Inflammatory macrophage treated with lipopolysaccharide for 4 hours (primary cell): ENCODE measurements at regions not wholly inside any gene's neighbourhood (a gene's known extent, or its start where the extent isn't known, plus 50 kb on each side); places are given as distances from the start of the nearest gene placed in this dataset.

Source experiments
- DNase-seq: peaks from one replicate; pipeline ENCODE4 v3.0.0-alpha.2; 2020

DNA sequence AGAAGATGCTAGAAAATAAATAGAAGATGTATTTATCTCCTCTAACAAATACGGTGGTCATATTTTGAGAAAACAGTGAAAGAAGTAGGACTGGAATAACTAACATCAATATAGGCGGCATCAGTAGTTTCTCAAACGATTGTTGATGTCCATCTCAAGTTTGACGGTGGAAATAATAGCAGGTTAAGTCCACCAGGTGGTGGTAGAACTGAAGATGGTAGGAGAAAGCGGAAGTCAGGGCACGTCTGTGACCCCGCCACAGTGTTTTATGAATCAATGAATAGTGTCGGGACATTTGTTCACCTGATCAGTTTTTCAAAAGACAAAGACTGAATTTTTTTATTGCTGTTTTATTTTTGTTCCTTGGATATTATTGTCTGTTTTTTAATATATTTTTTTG, 706.4 kb upstream of the SLC10A2 start:
- DNase-seq: no peak

- no peak for DNase-seq
These were observed 696.3 kb upstream of the SLC10A2 start for GRCh38 chr13:103762523-103762922.

DNA sequence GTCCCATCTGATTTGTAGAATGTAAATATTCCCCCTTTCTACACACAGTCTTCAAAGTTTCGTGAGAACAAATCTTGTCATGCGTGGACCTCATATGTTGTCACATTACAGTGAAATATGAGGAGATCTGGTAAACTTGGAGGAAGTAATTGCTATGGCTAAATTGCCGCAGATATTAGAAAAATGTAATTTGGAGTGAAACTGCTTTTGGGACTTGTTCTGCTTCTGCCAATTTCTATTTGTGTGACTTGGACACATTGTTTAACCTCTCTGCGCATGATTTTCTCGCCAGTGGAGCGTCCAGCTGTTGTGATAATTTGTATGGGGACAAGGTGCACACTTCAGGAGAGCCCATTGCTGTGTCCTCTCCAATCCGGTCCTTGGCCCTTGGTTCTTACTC, 693.1 kb upstream of the SLC10A2 start:
- no peak for DNase-seq

- no peak for DNase-seq
These were observed 692.0 kb upstream of the SLC10A2 start for GRCh38 chr13:103758222-103758621.

DNA sequence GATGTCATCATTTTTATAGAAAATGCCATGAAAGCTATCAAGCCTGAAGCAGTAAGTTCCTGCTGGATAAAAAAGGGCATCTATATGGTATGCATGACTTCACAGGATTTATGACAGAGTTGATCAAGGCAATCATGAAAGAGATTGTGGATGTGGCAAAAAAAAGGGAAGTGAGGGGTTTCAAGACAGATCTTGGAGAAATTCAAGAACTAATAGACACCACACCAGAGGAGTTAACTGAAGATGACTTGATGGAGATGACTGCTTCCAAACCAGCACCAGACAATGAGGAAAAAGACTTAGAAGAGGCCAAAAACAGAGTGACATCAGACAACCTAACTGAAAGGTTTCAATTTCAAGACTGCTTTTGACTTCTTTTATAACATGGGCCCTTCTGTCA, 691.1 kb upstream of the SLC10A2 start:
- no peak for DNase-seq

- no peak for DNase-seq
These were observed 688.6 kb upstream of the SLC10A2 start for GRCh38 chr13:103754783-103755182.

DNA sequence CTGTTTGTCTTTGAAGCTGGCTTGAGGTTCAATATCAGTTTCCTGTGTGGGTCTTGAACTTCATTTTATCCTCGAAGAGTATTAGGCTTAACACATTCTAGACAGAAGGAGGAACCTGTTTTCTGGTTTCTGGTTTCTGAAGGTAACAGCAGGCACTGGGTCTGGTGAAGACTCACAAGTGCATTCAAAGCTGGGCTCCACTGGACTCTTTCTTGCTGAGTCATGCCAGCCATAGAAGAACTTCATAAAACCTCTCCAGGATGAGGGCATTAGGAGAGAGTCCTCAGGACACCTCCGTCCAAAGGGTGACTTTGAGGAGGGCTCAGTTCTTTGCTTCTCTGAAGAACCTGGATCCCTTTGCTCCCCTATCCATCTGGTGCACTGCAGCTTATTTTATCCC, 668.6 kb upstream of the SLC10A2 start:
- DNase-seq: no peak

DNA sequence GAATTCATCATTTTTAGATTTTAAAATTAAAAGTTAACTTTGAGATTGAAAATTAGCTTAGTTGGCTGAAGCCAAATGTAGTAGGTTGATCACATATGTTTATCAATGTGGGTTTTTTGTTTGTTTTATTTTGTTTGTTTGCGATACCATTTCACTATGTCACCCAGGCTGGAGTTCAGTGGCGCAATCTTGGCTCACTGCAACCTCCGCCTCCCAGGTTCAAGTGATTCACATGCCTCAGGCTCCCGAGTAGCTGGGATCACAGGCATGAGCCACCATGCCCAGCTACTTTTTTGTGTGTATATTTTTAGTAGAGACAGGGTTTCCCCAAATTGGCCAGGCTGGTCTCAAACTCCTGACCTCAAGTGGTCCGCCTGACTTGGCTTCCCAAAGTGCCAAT, 665.7 kb upstream of the SLC10A2 start:
- no peak for DNase-seq

DNA sequence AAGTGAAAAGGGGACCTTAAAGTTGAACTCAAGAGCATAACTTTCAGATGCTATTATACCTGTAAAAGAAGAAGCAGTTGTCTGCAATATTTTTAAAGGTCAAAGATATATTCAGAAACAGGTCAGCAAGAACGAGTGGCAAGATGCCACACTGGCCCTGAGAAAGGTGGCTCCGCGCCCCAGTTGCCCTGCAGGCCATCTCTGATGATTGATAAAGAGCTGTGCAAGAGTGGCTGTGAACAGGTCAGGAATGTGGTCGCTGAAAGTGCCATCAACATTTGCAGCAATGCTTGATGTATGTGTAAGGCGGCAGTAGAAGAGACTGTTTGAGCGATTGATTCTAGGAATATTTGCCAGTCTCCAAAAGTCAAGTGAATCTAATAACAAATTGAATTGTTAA, 664.2 kb upstream of the SLC10A2 start:
- no peak for DNase-seq

DNA sequence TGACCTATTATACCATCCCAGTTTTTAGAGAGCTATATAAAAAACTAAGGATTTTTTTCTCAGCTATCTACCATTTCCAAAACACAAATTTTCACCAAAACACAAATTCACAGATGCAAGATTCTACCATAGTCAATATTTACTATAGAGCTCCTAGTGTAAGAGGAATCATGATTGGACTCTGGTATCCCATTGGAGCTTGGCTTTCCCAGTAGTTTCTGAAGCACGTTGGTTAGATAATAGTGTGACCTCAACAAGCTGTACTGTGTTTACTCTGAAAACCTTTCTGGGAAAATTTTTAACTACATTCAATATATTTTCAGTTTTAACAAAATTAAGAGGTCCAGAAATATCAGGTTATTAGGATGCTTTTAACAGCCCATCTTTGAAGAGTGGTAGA, 660.6 kb upstream of the SLC10A2 start:
- no peak for DNase-seq

DNA sequence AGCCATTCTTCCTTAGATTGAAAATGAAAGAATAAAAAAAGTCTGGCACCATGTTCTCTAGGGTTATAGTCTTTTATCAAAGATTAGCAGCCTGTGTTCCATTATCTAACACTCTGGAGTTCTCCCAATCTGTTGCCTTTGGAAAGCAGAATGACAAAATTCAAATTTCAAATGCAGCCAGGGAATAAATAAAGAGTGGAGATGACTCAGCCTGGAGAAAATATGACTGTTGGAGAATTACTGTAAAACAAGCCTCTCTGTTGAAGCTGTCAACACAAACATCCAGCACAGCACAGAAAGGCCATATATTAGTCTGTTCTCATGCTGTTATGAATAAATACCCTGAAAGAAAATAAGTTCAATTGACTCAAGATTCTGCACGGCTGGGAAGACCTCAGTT, 650.5 kb upstream of the SLC10A2 start:
- no peak for DNase-seq

DNA sequence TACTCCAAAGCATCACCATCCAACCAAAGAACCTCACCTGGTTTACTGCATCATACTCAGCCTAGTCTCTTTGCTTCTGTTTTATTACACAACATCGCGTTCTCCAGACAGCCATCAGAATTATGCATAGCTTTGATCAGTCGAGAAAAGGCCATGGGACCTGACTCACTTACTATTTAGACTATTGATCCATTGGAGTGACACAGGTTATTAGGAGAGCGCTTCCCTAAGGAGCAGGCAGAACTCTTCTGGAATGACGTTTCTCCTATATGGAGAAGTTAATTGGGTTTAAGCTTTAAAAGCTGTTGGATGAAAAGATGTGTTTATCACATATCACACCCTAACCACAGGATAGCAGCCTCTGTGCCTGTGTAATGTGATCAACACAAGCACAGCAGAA, 649.1 kb upstream of the SLC10A2 start:
- DNase-seq: no peak

DNA sequence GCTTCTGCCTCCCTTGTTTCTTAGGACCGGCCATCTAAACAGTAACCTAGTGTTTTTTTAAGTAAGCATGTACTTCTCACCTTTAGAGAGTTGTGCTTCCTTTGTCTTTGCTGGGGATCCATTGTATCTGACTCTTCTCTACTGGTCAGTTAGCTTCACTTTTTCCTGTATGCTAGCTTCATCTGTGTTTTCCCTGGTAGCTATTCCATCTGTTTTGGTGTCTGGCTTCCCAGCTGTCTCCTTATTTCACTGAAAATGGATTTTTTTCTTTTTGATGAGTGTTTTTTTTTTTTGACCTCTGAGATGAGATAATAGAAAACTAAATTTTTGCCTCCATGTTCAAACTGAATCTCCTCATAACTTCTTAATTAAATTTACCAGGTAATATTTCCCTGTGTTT, 637.0 kb upstream of the SLC10A2 start:
- DNase-seq: no peak

- DNase-seq: no peak
These were observed 631.8 kb upstream of the SLC10A2 start for GRCh38 chr13:103698000-103698399.

GRCh38 chr13:103695320-103695719, 629.1 kb upstream of the SLC10A2 start:
- no peak for DNase-seq

GRCh38 chr13:103694471-103694870, 628.3 kb upstream of the SLC10A2 start:
- DNase-seq: no peak

- DNase-seq: no peak
These were observed 627.8 kb upstream of the SLC10A2 start for GRCh38 chr13:103694033-103694432.

- DNase-seq: no peak
These were observed 626.2 kb upstream of the SLC10A2 start for GRCh38 chr13:103692442-103692841.

DNA sequence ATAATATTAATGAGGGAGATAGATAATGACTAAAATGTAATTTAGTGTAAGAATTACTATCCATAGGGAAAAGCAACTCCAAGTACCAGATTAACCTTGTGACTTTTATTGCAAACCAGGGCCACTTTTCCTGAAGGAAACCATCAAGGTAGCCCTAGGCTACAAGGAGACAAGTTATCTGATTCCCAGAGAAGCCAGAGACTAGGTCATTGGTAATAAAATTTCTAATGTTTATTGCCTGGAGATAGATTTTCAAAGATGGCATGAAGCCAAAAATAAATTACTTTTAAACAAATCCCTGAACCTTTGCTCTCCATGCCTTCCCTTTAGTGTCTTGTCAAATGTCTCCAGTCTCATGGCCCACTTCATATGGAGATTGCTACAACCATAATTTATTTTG, 610.1 kb upstream of the SLC10A2 start:
- no peak for DNase-seq

DNA sequence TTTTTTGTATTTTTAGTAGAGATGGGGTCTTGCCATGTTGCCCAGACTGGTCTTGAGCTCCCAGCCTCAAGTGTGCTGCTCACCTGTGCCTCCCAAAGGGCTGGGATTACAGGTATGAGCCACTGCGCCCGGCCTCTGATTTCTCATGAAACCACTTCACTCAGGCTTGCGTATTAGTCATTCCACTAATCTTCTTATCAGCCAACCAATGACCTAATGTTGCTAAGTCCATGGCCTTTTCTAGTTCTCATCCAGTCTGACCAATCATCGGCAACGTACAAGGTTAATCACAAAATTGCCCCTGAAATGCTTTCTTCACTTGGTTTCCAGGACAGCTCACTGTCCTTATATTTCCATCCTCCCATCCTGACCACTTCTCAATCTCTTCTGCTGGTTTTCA, 605.3 kb upstream of the SLC10A2 start:
- no peak for DNase-seq

DNA sequence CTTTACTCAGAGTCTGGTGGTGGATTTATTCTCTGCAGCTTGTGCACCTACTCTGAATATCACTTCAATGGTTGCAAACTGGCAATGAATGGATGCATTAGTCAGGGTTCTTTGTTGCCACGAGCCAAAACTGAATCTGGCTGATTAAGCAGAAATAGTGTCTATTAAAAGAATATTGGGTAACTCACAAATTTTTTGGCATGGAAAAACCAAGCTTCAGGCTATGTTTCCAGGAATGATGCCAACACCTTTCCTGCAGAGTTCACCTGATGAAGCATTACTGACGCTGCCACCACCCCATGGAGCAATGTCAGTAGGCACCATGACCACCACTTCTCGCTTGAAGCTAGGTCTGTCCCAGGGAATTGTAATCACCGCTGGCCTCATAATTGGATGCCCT, 597.8 kb upstream of the SLC10A2 start:
- no peak for DNase-seq

GRCh38 chr13:103656311-103656710, 590.1 kb upstream of the SLC10A2 start:
- no peak for DNase-seq

DNA sequence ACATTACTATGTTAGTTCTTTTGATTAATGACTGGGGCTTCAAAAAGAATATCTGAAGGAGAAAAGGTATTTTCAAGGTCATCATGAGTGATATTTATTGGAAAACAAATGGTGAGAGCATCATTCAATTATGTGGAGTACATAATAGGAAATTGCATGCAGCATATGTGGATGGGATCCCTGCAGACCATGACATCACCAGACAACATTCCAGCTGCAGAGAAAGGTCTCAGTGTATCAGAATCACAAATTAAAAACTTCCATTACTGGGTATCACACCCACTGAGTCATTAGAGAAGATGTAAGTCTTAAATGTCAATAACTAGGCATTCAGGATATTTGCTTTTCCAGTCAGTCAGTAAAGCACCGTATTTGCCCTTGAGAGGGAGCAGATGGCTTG, 574.4 kb upstream of the SLC10A2 start:
- DNase-seq: no peak

DNA sequence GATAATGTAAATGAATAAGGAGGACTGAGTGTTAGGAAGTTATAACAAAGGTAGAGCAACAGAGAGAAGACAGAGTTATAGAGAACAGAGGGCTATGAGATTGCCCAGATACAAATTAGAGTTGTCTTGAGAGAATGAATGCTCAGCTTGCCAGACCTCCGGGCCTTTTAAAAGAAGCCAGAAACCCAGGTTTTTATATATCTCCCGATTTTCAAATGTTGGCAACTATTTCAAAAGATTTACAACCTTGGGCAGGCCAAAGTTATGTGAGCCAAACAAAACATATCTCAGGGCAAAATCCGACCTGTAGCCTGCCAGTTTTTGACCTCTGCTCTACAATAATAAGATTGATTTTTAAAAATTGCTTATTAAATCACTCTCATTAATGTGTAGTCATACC, 573.1 kb upstream of the SLC10A2 start:
- no peak for DNase-seq

- DNase-seq: no peak
These were observed 572.5 kb upstream of the SLC10A2 start for GRCh38 chr13:103638706-103639105.

DNA sequence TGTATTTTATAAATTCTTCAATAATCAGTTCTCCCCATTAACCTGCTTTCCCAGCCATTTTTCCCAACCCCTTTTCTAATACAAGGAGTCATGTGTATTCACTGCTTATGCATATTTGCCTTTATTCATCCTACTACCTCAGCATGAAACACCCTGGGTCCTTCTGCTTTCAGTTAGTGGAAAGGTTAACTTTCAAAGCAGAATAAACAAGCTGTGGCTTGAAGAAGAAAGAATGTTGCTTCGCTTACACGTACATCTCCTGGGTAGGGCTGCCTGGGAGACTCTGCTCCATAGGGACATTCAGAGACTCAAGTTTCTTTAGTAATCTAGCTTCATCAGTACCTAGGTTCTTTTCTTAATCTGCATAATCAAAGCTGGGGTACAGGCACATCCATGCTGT, 567.8 kb upstream of the SLC10A2 start:
- DNase-seq: no peak
